ENCODE measurements at regions not wholly inside any gene's neighbourhood (a gene's known extent, or its start where the extent isn't known, plus 50 kb on each side); places are given as distances from the start of the nearest gene placed in this dataset.

GRCh38 chr17:62172492-62173291 lies 107.6 kb upstream of the MED13 start:
- WGBS, 2 donors = 87 to 88% methylated on average over 18 of the region's 18 CpGs
- no peak overlapping the region for H3K27ac ChIP-seq (ENCODE audit: low read depth in 1 of 2, low read length in 1 of 2)
- H3K27me3 ChIP-seq (ENCODE audit: control insufficient read depth in 3 of 3, insufficient read depth in 3 of 3, low read length in 2 of 3) = no peaks in the 10 kb centered on the region
- ATAC-seq (ENCODE audit: insufficient read depth, low FRiP score) (no peak), DNase-seq (no peak)
- no peaks in the 10 kb centered on the region for H3K36me3 ChIP-seq (ENCODE audit: control insufficient read depth in 4 of 4, insufficient read depth in 4 of 4, low read length in 4 of 4)
- no peak overlapping the region for H3K4me3 ChIP-seq
- no peak for TF ChIP-seq CTCF (IDR thresholded peaks at IDR 0.05; ENCODE audit: control extremely low read depth, extremely low read depth)
- no peaks in the 10 kb centered on the region for H3K4me1 ChIP-seq (ENCODE audit: control insufficient read depth in 5 of 5, insufficient read depth in 5 of 5, low read length in 5 of 5)
- no peak overlapping the region for H3K9ac ChIP-seq (ENCODE audit: insufficient read depth in 1 of 2, low read length in 2 of 2)
- no peaks in the 10 kb centered on the region for H3K9me3 ChIP-seq (ENCODE audit: control insufficient read depth in 4 of 4, insufficient read depth in 3 of 4, low read length in 3 of 4)

- Histone ChIP-seq H3K4me1 (ENCODE audit: control insufficient read depth in 5 of 5, insufficient read depth in 5 of 5, low read length in 5 of 5) (no peaks in the 10 kb centered on the region), H3K9ac (ENCODE audit: insufficient read depth in 1 of 2, low read length in 2 of 2) (no peak overlapping the region), H3K36me3 (ENCODE audit: control insufficient read depth in 4 of 4, insufficient read depth in 4 of 4, low read length in 4 of 4) (no peaks in the 10 kb centered on the region), H3K9me3 (ENCODE audit: control insufficient read depth in 4 of 4, insufficient read depth in 3 of 4, low read length in 3 of 4) (no peaks in the 10 kb centered on the region), H3K27ac (ENCODE audit: low read depth in 1 of 2, low read length in 1 of 2) (no peak overlapping the region), H3K4me3 (no peak overlapping the region), H3K27me3 (ENCODE audit: control insufficient read depth in 3 of 3, insufficient read depth in 3 of 3, low read length in 2 of 3) (no peaks in the 10 kb centered on the region)
- TF ChIP-seq CTCF (IDR thresholded peaks at IDR 0.05; ENCODE audit: control extremely low read depth, extremely low read depth) = no peak
- ATAC-seq (ENCODE audit: insufficient read depth, low FRiP score) (no peak), DNase-seq (no peak)
- 95 to 96% methylated on average over 2 of the region's 2 CpGs for WGBS, 2 donors
Observed at GRCh38 chr17:62167076-62167475, 102.0 kb upstream of the MED13 start.

- Histone ChIP-seq H3K4me1 (ENCODE audit: control insufficient read depth in 5 of 5, insufficient read depth in 5 of 5, low read length in 5 of 5) (no peaks in the 10 kb centered on the region), H3K9me3 (ENCODE audit: control insufficient read depth in 4 of 4, insufficient read depth in 3 of 4, low read length in 3 of 4) (no peaks in the 10 kb centered on the region), H3K27ac (ENCODE audit: low read depth in 1 of 2, low read length in 1 of 2) (no peak overlapping the region), H3K4me3 (no peak overlapping the region), H3K27me3 (ENCODE audit: control insufficient read depth in 3 of 3, insufficient read depth in 3 of 3, low read length in 2 of 3) (no peaks in the 10 kb centered on the region), H3K36me3 (ENCODE audit: control insufficient read depth in 4 of 4, insufficient read depth in 4 of 4, low read length in 4 of 4) (no peaks in the 10 kb centered on the region), H3K9ac (ENCODE audit: insufficient read depth in 1 of 2, low read length in 2 of 2) (no peak overlapping the region)
- DNase-seq (no peak), ATAC-seq (ENCODE audit: insufficient read depth, low FRiP score) (no peak)
- TF ChIP-seq CTCF (IDR thresholded peaks at IDR 0.05; ENCODE audit: control extremely low read depth, extremely low read depth) = no peak
- WGBS, 2 donors = 46 to 62% methylated on average over 3 of the region's 3 CpGs
Observed at GRCh38 chr17:62164747-62165722, 100.0 kb upstream of the MED13 start.

All from lung (tissue), 11 donors.